ENCODE measurements at regions not wholly inside any gene's neighbourhood (a gene's known extent, or its start where the extent isn't known, plus 50 kb on each side); places are given as distances from the start of the nearest gene placed in this dataset.
"Not testable (repeated sequence)": the region's sequence is repeated elsewhere in the genome, so short reads cannot be mapped to it uniquely, and the experiment has no call there.

GRCh38 chr2:111290370-111290769 is 169.7 kb downstream of the BCL2L11 start:
- TF ChIP-seq CTCF (conservative IDR thresholded peaks at IDR 0.05; ENCODE audit: low read length); EZH2phosphoT487 (IDR thresholded peaks at IDR 0.05; ENCODE audit: borderline replicate concordance, low read depth, low read length): not testable (repeated sequence)
